HCT116 (cell line): ENCODE measurements at regions not wholly inside any gene's neighbourhood (a gene's known extent, or its start where the extent isn't known, plus 50 kb on each side); places are given as distances from the start of the nearest gene placed in this dataset.

Source experiments
- CTCF ChIP-seq, 3 experiments: fragments of 200-600 bp in 1 of 3; sonication (generic) in 1 of 3; IDR thresholded peaks in 2 of 3; conservative IDR thresholded peaks in 1 of 3; 2 replicates each; pipeline ENCODE4 v1.5.1; 2012 to 2017; ENCODE audit warnings: low read depth in 2 of 3, low read length in 2 of 3, antibody characterized with exemption in 1 of 3, borderline replicate concordance in 1 of 3, control low read depth in 1 of 3, mild to moderate bottlenecking in 1 of 3, mixed read lengths in 1 of 3, mixed run types in 1 of 3, moderate library complexity in 1 of 3; ENCODE audit not compliant: insufficient read depth in 1 of 3
- JUND ChIP-seq: IDR thresholded peaks from 2 replicates; pipeline ENCODE4 v1.6.1; 2012
- REST ChIP-seq: IDR thresholded peaks from 2 replicates; pipeline ENCODE4 v1.6.1; 2012; ENCODE audit warnings: low read depth
- SIN3A ChIP-seq: IDR thresholded peaks from 2 replicates; pipeline ENCODE4 v1.6.1; 2012; ENCODE audit warnings: low read depth
- TF ChIP-seq, protein P1 (sequence below): IDR thresholded peaks from 2 replicates; pipeline ENCODE4 v1.6.1; 2011; ENCODE audit warnings: mild to moderate bottlenecking, low read length, moderate library complexity; ENCODE audit not compliant: insufficient replicate concordance; ENCODE audit errors: extremely low read depth

GRCh38 chr5:53161876-53162275, 52.3 kb upstream of the MOCS2 start:
- no peak for TF ChIP-seq SIN3A
- TF ChIP-seq REST = no peak
- no peak for TF ChIP-seq CTCF (IDR thresholded peaks at IDR 0.05 in 2 of 3, conservative IDR thresholded peaks at IDR 0.05 in 1 of 3; ENCODE audit: borderline replicate concordance in 1 of 3, insufficient read depth in 1 of 3, low read depth in 2 of 3, low read length in 2 of 3)
- no peak for TF ChIP-seq JUND
- TF ChIP-seq, protein P1, sequence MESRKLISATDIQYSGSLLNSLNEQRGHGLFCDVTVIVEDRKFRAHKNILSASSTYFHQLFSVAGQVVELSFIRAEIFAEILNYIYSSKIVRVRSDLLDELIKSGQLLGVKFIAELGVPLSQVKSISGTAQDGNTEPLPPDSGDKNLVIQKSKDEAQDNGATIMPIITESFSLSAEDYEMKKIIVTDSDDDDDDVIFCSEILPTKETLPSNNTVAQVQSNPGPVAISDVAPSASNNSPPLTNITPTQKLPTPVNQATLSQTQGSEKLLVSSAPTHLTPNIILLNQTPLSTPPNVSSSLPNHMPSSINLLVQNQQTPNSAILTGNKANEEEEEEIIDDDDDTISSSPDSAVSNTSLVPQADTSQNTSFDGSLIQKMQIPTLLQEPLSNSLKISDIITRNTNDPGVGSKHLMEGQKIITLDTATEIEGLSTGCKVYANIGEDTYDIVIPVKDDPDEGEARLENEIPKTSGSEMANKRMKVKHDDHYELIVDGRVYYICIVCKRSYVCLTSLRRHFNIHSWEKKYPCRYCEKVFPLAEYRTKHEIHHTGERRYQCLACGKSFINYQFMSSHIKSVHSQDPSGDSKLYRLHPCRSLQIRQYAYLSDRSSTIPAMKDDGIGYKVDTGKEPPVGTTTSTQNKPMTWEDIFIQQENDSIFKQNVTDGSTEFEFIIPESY = no peak
